IMR-90 (cell line): ENCODE measurements at regions not wholly inside any gene's neighbourhood (a gene's known extent, or its start where the extent isn't known, plus 50 kb on each side); places are given as distances from the start of the nearest gene placed in this dataset.

Experiments
- ATAC-seq: fragments of 200-7000 bp; cut with Tn5 transposase; 2 replicates; pipeline ENCODE4 v1.9.1; 2020; ENCODE audit warnings: low read depth, mild to moderate bottlenecking, moderate library complexity
- BruUV-seq: library from RNA; stranded (reverse); fragments of 400-500 nt; replicated peaks from 2 replicates; lab custom pipeline; 2021; lab: Mats Ljungman, UMichigan
- CTCF ChIA-PET: fragments of 300-600 bp; formaldehyde crosslinking; extraction: SDS; loops from one replicate; lab custom pipeline; 2021; ENCODE audit warnings: antibody characterized with exemption; lab: Yijun Ruan, JAX
- POLR2A ChIA-PET: fragments of 300-600 bp; sonication (Branson Sonifier 250); formaldehyde crosslinking; loops from one replicate; lab custom pipeline; 2022; ENCODE audit warnings: antibody characterized with exemption; ENCODE audit not compliant: unreplicated experiment; lab: Charles Lee
- DNase-seq: peaks from one replicate; pipeline ENCODE4 v3.0.0; 2013
- H2AFZ ChIP-seq: replicated peaks from 2 replicates; pipeline ENCODE3; 2013; ENCODE audit warnings: low read length, mild to moderate bottlenecking; ENCODE audit not compliant: poor library complexity
- H2AK5ac ChIP-seq: 2 replicates; pipeline ENCODE4 v1.6.1; 2013; ENCODE audit warnings: low read depth, low read length, inconsistent platforms
- H2AK9ac ChIP-seq: replicated peaks from 2 replicates; pipeline ENCODE3; 2013; ENCODE audit warnings: mild to moderate bottlenecking, low read depth, low read length, moderate library complexity; ENCODE audit not compliant: poor library complexity
- H2BK120ac ChIP-seq: 2 replicates; pipeline ENCODE4 v1.6.1; 2013; ENCODE audit warnings: low read depth, low read length, inconsistent platforms
- H2BK15ac ChIP-seq: 3 replicates; pipeline ENCODE4 v1.6.1; 2013; ENCODE audit warnings: low read depth, low read length, inconsistent platforms
- H2BK20ac ChIP-seq: 2 replicates; pipeline ENCODE4 v1.6.1; 2013; ENCODE audit warnings: low read depth, mild to moderate bottlenecking, inconsistent platforms, low read length, moderate library complexity
- H2BK5ac ChIP-seq: 2 replicates; pipeline ENCODE4 v1.6.1; 2013; ENCODE audit warnings: mild to moderate bottlenecking, low read depth, low read length, inconsistent platforms; ENCODE audit not compliant: poor library complexity, severe bottlenecking
- H3K14ac ChIP-seq: replicated peaks from 2 replicates; pipeline ENCODE4 v1.6.1; 2013; ENCODE audit warnings: low read depth, low read length, inconsistent platforms
- H3K18ac ChIP-seq: 2 replicates; pipeline ENCODE4 v1.6.1; 2013; ENCODE audit warnings: low read depth, low read length, control low read depth
- H3K23ac ChIP-seq: 2 replicates; pipeline ENCODE4 v1.6.1; 2013; ENCODE audit warnings: low read depth, low read length, inconsistent platforms
- H3K27ac ChIP-seq: 2 replicates; pipeline ENCODE4 v1.5.1; 2013; ENCODE audit warnings: mild to moderate bottlenecking, control low read depth, low read length; ENCODE audit not compliant: insufficient read depth
- H3K27me3 ChIP-seq: 2 replicates; pipeline ENCODE4 v1.6.1; 2013; ENCODE audit warnings: low read length; ENCODE audit not compliant: control insufficient read depth, insufficient read depth
- H3K36me3 ChIP-seq: 2 replicates; pipeline ENCODE4 v1.6.1; 2013; ENCODE audit warnings: low read length, mixed read lengths; ENCODE audit not compliant: control insufficient read depth, insufficient read depth
- H3K4ac ChIP-seq: 2 replicates; pipeline ENCODE4 v1.6.1; 2013; ENCODE audit warnings: low read depth, low read length, inconsistent platforms
- H3K4me1 ChIP-seq: 2 replicates; pipeline ENCODE4 v1.6.1; 2013; ENCODE audit warnings: low read length, mixed read lengths; ENCODE audit not compliant: control insufficient read depth, insufficient read depth
- H3K4me2 ChIP-seq: 2 replicates; pipeline ENCODE4 v1.6.1; 2013; ENCODE audit warnings: low read depth, mild to moderate bottlenecking, control low read depth, low read length, moderate library complexity
- H3K4me3 ChIP-seq: 2 replicates; pipeline ENCODE4 v1.5.1; 2013; ENCODE audit warnings: low read depth, mild to moderate bottlenecking, control low read depth, low read length, moderate library complexity; ENCODE audit not compliant: insufficient read depth
- H3K56ac ChIP-seq: 2 replicates; pipeline ENCODE4 v1.6.1; 2013; ENCODE audit warnings: low read length, inconsistent platforms; ENCODE audit not compliant: insufficient read depth; ENCODE audit errors: extremely low read depth
- H3K79me1 ChIP-seq, 2 experiments: 2 replicates each; pipeline ENCODE4 v1.6.1; 2013; ENCODE audit warnings: low read length in 2 of 2, inconsistent platforms in 1 of 2, low read depth in 1 of 2
- H3K9ac ChIP-seq: 2 replicates; pipeline ENCODE4 v1.6.1; 2013; ENCODE audit warnings: low read depth, low read length, control low read depth
- H3K9me1 ChIP-seq: 2 replicates; pipeline ENCODE4 v1.6.1; 2013; ENCODE audit warnings: low read length, inconsistent platforms; ENCODE audit not compliant: insufficient read depth
- H3K9me3 ChIP-seq: 2 replicates; pipeline ENCODE4 v1.6.1; 2013; ENCODE audit warnings: low read length; ENCODE audit not compliant: control insufficient read depth, insufficient read depth
- H4K20me1 ChIP-seq: 2 replicates; pipeline ENCODE4 v1.6.1; 2013; ENCODE audit warnings: low read length, inconsistent platforms; ENCODE audit not compliant: insufficient read depth
- H4K5ac ChIP-seq: 2 replicates; pipeline ENCODE4 v1.6.1; 2013; ENCODE audit warnings: mild to moderate bottlenecking, low read depth, low read length, control low read depth
- H4K8ac ChIP-seq, 2 experiments: 2 replicates each; pipeline ENCODE4 v1.6.1; 2013; ENCODE audit warnings: low read depth in 2 of 2, low read length in 2 of 2, control low read depth in 1 of 2, inconsistent platforms in 1 of 2
- H4K91ac ChIP-seq: 2 replicates; pipeline ENCODE4 v1.6.1; 2013; ENCODE audit warnings: low read depth, low read length, inconsistent platforms; ENCODE audit not compliant: insufficient read depth
- FOS ChIP-seq: fragments of 150-350 bp; IDR thresholded peaks from 2 replicates; pipeline ENCODE4 v1.6.1; 2016; ENCODE audit warnings: low read depth, low read length
- NFE2L2 ChIP-seq: fragments of 150-350 bp; IDR thresholded peaks from 2 replicates; pipeline ENCODE4 v1.6.1; 2016; ENCODE audit warnings: low read depth, mild to moderate bottlenecking, low read length
- RFX5 ChIP-seq: IDR thresholded peaks from 2 replicates; pipeline ENCODE4 v1.8.0; 2012; ENCODE audit warnings: low read depth, mild to moderate bottlenecking, low read length, moderate library complexity
- WGBS, 2 experiments: methylation state at CpG; one replicate each; pipeline versions ENCODE4 v1.1.5 to v1.1.7; 2013; ENCODE audit warnings: missing lambda C conversion rate in 2 of 2; ENCODE audit not compliant: insufficient read length in 1 of 2; ENCODE audit errors: extremely low coverage in 2 of 2; 5-methylcytosine and 5-hydroxymethylcytosine counted together
- dilution Hi-C: fragments of 300-500 bp; cut with HindIII; formaldehyde crosslinking; loops from one replicate; pipeline ENCODE4 v1.14.3; 2018; ENCODE audit warnings: low sequenced_read_pairs; ENCODE audit not compliant: unreplicated experiment
- in situ Hi-C: fragments of 300-500 bp; cut with MboI; formaldehyde crosslinking; loops from 3 replicates; pipeline ENCODE4 v1.14.3; 2019; ENCODE audit warnings: low sequenced_read_pairs, inconsistent platforms, mixed read lengths
- intact Hi-C: fragments of 100-400 bp; cut with micrococcal nuclease; formaldehyde crosslinking; loops from 2 replicates; pipeline ENCODE4 v1.10.0; 2022

GRCh38 chr7:41203542-41203941, 499.3 kb downstream of the INHBA start:
- Histone ChIP-seq H3K4me3 (no peak overlapping the region), H3K36me3 (no peaks in the 10 kb centered on the region), H3K4me2 (no peak overlapping the region), H4K5ac (peak overlapping the region; percentile 48; the same call in 1 of the 2 replicates), H3K27ac (no peak overlapping the region), H3K79me1 (peaks cover 0 to 3% of the 10 kb centered on the region in 2 experiments; a peak in 1 of 4 replicates), H2BK15ac (no peak overlapping the region), H4K91ac (no peak overlapping the region), H3K14ac (no peak overlapping the region), H2BK5ac (no peak overlapping the region), H3K9me1 (no peaks in the 10 kb centered on the region), H3K27me3 (no peaks in the 10 kb centered on the region), H3K4ac (0 out of 2 replicates have a peak overlapping the region, but pooled peaks have one; percentile 32), H2AFZ (no peak overlapping the region), H2BK120ac (no peak overlapping the region; the same call in 1 of the 2 replicates), H3K9ac (no peak overlapping the region), H3K4me1 (no peaks in the 10 kb centered on the region), H2AK5ac (0 out of 2 replicates have a peak overlapping the region, but pooled peaks have one; percentile 60), H3K18ac (no peak overlapping the region), H4K8ac (no peak overlapping the region), H3K9me3 (no peaks in the 10 kb centered on the region), H2AK9ac (no peak overlapping the region), H3K23ac (no peak overlapping the region), H2BK20ac (no peak overlapping the region), H4K20me1 (no peaks in the 10 kb centered on the region), H3K56ac (no peak overlapping the region)
- WGBS, 2 experiments, result no CpG with 5 or more reads among the region's 2 CpGs
- CTCF ChIA-PET, result no interaction called here
- POLR2A ChIA-PET, result interaction anchor here (0.5 kb wide), 1 partner anchor 196 kb away, joined by 19 read pairs; no protein-coding TSS in a partner anchor
- peak; percentile 24 for DNase-seq
- no TSS peak for BruUV-seq
- dilution Hi-C loops (no loop called here), in situ Hi-C loops (no loop called here), intact Hi-C loops (no loop called here)
- TF ChIP-seq RFX5 (no peak), FOS (no peak), NFE2L2 (no peak)
- no peak for ATAC-seq
